Pancreas (tissue), 10 donors: ENCODE measurements at regions not wholly inside any gene's neighbourhood (a gene's known extent, or its start where the extent isn't known, plus 50 kb on each side); places are given as distances from the start of the nearest gene placed in this dataset.

Source experiments
- ATAC-seq, 4 donors: fragments of 200-7000 bp; cut with Tn5 transposase; one replicate each; pipeline versions ENCODE4 v1.8.0 to v1.9.1; 2020; ENCODE audit warnings: mild to moderate bottlenecking in 4 of 4, moderate library complexity in 4 of 4
- DNase-seq, 6 donors: peaks; one replicate each; pipeline ENCODE4 v3.0.0-alpha.2; 2020
- FAIRE-seq: peaks from 2 replicates; lab custom pipeline; 2012; peaks lifted over from hg19 to GRCh38; lab: Jason Lieb, UNC
- H3K27ac ChIP-seq, 4 donors: fragments of 200-600 bp; sonication (generic); 1 replicate in 3 of 4; 2 replicates in 1 of 4; pipeline versions ENCODE4 v1.5.0 to v1.8.0; 2020
- H3K27me3 ChIP-seq, 4 donors: fragments of 200-600 bp; one replicate each; pipeline ENCODE4 v1.8.0; 2021
- H3K36me3 ChIP-seq, 3 donors: fragments of 200-600 bp; sonication (generic) in 1 of 3; one replicate each; pipeline versions ENCODE4 v1.5.0 to v1.8.0; 2020 to 2021
- H3K4me1 ChIP-seq, 3 donors: fragments of 200-600 bp; one replicate each; pipeline ENCODE4 v1.8.0; 2021
- H3K4me3 ChIP-seq, 4 donors: fragments of 200-600 bp; sonication (generic) in 2 of 4; one replicate each; pipeline versions ENCODE4 v1.5.0 to v1.8.0; 2020 to 2021
- H3K9me3 ChIP-seq, 4 donors: fragments of 200-600 bp; one replicate each; pipeline ENCODE4 v1.8.0; 2021
- CTCF ChIP-seq, 4 donors: fragments of 200-600 bp; sonication (generic) in 3 of 4; IDR thresholded peaks; one replicate each; pipeline versions ENCODE4 v1.5.0 to v1.8.0; 2021; ENCODE audit warnings: antibody characterized with exemption in 4 of 4
- WGBS, 2 donors: extraction: QIAGEN DNeasy Blood & Tissue Kit; methylation state at CpG; one replicate each; pipeline ENCODE4 v1.1.7; 2013; 5-methylcytosine and 5-hydroxymethylcytosine counted together
- intact Hi-C, 3 donors: fragments of 100-400 bp; cut with DNase I; formaldehyde crosslinking; loops; one replicate each; pipeline versions ENCODE4 v1.11.1 to v1.14.2; 2022
- donor health status: healthy with polysubstance abuse.
- donor health status: DM: no; HTN: no; CAD: no; lungs with moderate emphysema.
- donor health status: DM: no; HTN: no; CAD: no.
- donor health status: control.
- donor health status: control.
- donor health status: Bipolar disorder and iron deficiency.
- donor health status: DM: yes; HTN: yes; CAD: no.
- donor health status: DM: no; HTN: no; CAD: no.
- donor health status: DM: no; HTN: no; CAD: no.
- donor health status: DM: yes; HTN: yes; CAD: no.

- Histone ChIP-seq H3K27ac (no peak overlapping the region), H3K4me3 (no peak overlapping the region), H3K9me3 (no peaks in the 10 kb centered on the region), H3K4me1 (no peaks in the 10 kb centered on the region), H3K27me3 (no peaks in the 10 kb centered on the region), H3K36me3 (no peaks in the 10 kb centered on the region)
- ATAC-seq (no peak), FAIRE-seq (no peak), DNase-seq (no peak)
- 66 to 72% methylated on average over 5 of the region's 5 CpGs for WGBS, 2 donors
- no peak for TF ChIP-seq CTCF (IDR thresholded peaks at IDR 0.05)
- intact Hi-C loops: no loop called here
These were observed 278.9 kb downstream of the SMOC2 start for GRCh38 chr6:168719901-168720300.

- H3K36me3 ChIP-seq: no peaks in the 10 kb centered on the region
- intact Hi-C loops: no loop called here
- no peaks in the 10 kb centered on the region for H3K4me1 ChIP-seq
- no peaks in the 10 kb centered on the region for H3K9me3 ChIP-seq
- TF ChIP-seq CTCF (IDR thresholded peaks at IDR 0.05): no peak
- H3K4me3 ChIP-seq: no peak overlapping the region
- DNase-seq (no peak), ATAC-seq (no peak), FAIRE-seq (no peak)
- no peaks in the 10 kb centered on the region for H3K27me3 ChIP-seq
- H3K27ac ChIP-seq: no peak overlapping the region
- WGBS, 2 donors: 75 to 85% methylated on average over 14 of the region's 14 CpGs
These were observed 278.0 kb downstream of the SMOC2 start for GRCh38 chr6:168718821-168719475.
